IgD-negative memory B cell (primary cell): ENCODE measurements at regions not wholly inside any gene's neighbourhood (a gene's known extent, or its start where the extent isn't known, plus 50 kb on each side); places are given as distances from the start of the nearest gene placed in this dataset.
"Not testable (repeated sequence)": the region's sequence is repeated elsewhere in the genome, so short reads cannot be mapped to it uniquely, and the experiment has no call there.

Experiments used
- H3K27ac Mint-ChIP-seq, 3 donors: one replicate each; pipeline ENCODE4 v1.8.0; 2020 to 2022; ENCODE audit warnings: mild to moderate bottlenecking in 3 of 3, mixed read lengths in 3 of 3, moderate library complexity in 1 of 3
- H3K27me3 Mint-ChIP-seq: one replicate; pipeline ENCODE4 v1.8.0; 2021; ENCODE audit warnings: mixed read lengths
- H3K36me3 Mint-ChIP-seq: one replicate; pipeline ENCODE4 v1.8.0; 2020; ENCODE audit warnings: mild to moderate bottlenecking, mixed read lengths
- H3K4me1 Mint-ChIP-seq, 3 donors: one replicate each; pipeline ENCODE4 v1.8.0; 2020 to 2022; ENCODE audit warnings: mixed read lengths in 3 of 3, mild to moderate bottlenecking in 1 of 3
- H3K4me3 Mint-ChIP-seq, 4 donors: one replicate each; pipeline ENCODE4 v1.8.0; 2020 to 2022; ENCODE audit warnings: mild to moderate bottlenecking in 4 of 4, mixed read lengths in 4 of 4, moderate library complexity in 3 of 4
- H3K9me3 Mint-ChIP-seq, 3 donors: one replicate each; pipeline ENCODE4 v1.8.0; 2020 to 2021; ENCODE audit warnings: mixed read lengths in 3 of 3, mild to moderate bottlenecking in 1 of 3

DNA sequence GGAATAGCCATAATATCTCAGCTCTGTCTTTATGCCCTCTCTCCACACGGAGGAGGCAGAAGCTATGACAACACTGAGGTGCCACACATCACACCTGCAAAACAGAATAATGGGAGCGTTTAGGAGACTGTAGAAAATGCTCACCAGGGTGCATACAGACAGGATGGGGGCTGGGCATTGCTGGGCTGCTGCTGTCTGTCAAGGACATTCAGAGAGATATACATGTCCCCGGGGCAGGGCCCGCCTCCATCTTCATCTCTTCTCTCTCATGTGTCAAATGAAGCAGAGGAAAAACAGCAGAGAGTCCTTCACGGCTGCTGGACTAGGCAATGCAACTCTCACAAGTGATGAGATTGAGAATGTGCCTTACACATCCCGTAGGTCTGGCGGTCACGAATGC, 65.3 kb upstream of the DHRSX start:
- peaks cover 3% of the 10 kb centered on the region for H3K36me3 Mint-ChIP-seq
- H3K4me1 Mint-ChIP-seq, result no peaks in the 10 kb centered on the region
- peak overlapping the region in 1 of 4 donors; percentile 60 for H3K4me3 Mint-ChIP-seq
- peaks cover 0 to 4% (median 0%) of the 10 kb centered on the region in 3 donors for H3K9me3 Mint-ChIP-seq
- H3K27me3 Mint-ChIP-seq, result no peaks in the 10 kb centered on the region
- H3K27ac Mint-ChIP-seq, result no peak overlapping the region

DNA sequence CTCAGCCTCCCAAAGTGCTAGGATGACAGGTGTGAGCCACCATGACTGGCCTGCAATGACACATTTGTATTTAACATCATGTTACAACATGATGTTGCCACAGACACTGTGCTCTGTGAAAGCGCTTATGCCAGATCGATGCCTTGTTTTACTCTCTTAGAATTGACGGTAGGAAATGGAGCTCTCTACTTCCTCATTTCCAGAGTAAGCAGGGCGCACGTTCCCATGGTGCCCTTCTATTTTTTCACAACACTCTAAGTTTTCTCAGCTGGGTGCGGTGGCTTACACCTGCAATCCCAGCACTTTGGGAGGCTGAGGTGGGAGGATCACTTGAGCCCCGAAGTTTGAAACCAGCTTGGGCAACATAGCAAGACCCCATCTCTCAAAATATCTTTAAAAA, 60.7 kb upstream of the DHRSX start:
- Mint-ChIP-seq H3K27ac (no peak overlapping the region), H3K9me3 (peaks cover 0 to 4% (median 2%) of the 10 kb centered on the region in 3 donors), H3K36me3 (peaks cover 2% of the 10 kb centered on the region)

DNA sequence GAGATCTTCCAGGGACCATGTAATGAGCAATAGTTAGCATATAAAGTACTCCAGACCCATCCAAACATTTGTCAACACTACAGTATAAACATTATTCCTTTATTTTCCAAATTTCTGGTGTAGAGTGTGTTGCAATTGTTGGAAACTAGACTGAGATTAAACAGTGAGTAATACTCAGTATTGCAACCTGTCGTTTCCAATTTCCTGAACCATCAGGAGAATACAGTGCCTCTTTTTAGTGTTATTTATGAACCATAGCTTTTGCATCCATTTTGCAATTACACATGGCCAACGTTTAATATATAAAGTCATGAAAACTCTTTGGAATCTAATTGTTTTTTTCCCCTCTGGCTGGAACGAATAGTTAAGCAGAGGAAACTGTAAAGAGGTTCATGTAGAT, 58.3 kb upstream of the DHRSX start:
- H3K27me3 Mint-ChIP-seq, result peaks cover 19% of the 10 kb centered on the region
- peaks cover 4% of the 10 kb centered on the region for H3K36me3 Mint-ChIP-seq
- no peak overlapping the region for H3K4me3 Mint-ChIP-seq
- H3K9me3 Mint-ChIP-seq, result peaks cover 0 to 4% (median 2%) of the 10 kb centered on the region in 3 donors
- H3K4me1 Mint-ChIP-seq, result no peaks in the 10 kb centered on the region
- H3K27ac Mint-ChIP-seq, result no peak overlapping the region

More for the DNA sequence above, 60.7 kb upstream of the DHRSX start:
- Mint-ChIP-seq H3K27me3 (peaks cover 10% of the 10 kb centered on the region), H3K4me3 (no peak overlapping the region), H3K4me1 (no peaks in the 10 kb centered on the region)

DNA sequence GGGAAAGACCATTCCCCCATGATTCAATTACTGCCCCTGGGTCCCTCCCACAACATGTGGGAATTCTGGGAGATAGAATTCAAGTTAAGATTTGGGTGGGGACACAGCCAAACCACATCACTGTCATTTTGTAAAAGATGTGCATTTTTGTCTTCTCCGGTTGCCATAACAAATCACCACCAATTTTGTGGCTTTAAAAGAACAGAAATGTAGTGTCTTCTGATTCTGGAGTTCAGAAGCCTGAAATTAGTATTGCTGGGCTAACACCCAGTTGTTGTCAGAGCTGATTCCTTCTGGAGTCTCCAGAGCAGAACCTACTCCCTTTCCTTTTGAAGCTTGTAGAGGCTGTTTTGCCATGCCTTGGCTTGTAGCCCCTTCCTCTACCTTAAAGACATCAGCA, 54.1 kb upstream of the DHRSX start:
- no peaks in the 10 kb centered on the region for H3K4me1 Mint-ChIP-seq
- peaks cover 2% of the 10 kb centered on the region for H3K36me3 Mint-ChIP-seq
- no peak overlapping the region for H3K4me3 Mint-ChIP-seq
- peaks cover 0 to 4% (median 0%) of the 10 kb centered on the region in 3 donors for H3K9me3 Mint-ChIP-seq
- peaks cover 23% of the 10 kb centered on the region for H3K27me3 Mint-ChIP-seq
- no peak overlapping the region for H3K27ac Mint-ChIP-seq

DNA sequence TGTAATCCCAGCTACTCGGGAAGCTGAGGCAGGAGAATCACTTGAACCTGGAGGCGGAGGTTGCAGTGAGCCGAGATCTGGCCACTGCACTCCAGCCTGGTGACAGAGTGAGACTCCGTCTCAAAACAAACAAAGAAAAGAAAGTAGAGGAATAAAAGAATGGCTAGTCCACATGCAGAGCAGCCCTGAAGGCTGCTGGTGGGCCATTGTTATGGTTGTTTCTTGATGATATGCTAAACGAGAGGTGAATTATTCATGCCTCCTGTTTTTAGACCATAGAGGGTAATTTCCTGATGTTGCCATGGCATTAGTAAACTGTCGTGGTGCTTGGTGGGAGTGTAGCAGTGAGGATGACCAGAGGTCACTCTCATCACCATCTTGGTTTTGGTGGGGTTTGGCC, 53.3 kb upstream of the DHRSX start:
- peaks cover 23% of the 10 kb centered on the region for H3K27me3 Mint-ChIP-seq
- H3K9me3 Mint-ChIP-seq, H3K4me3 Mint-ChIP-seq, H3K36me3 Mint-ChIP-seq, H3K4me1 Mint-ChIP-seq: not testable (repeated sequence)
- H3K27ac Mint-ChIP-seq, result peak overlapping the region in 1 of 3 donors; percentile 51

DNA sequence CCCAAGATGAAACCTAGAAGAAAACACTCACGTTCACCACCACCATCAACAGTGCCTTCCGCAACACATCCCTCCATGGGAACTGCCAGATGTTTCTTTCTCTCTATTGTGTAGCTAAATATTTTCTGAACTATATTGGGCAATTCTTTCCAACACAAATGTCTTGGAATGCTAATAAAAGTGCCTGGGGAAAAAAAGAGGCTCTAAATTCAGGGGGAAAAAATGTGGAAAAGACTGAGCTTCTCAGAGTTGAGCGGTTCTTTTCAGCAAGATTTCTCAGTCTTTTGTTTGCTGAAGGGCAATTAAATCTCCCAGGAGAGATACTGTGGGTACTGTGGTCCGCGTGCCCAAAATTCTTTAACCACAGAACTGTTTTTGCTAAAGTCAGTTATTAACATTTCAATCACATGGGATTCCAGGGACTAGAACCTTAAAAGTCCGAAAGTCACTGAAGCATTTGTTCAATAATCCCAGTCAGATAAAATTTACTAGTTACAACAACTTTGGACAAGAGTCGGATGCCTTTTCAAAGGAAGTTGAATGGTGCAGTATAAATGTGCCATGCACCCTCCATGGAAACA, 51.9 kb upstream of the DHRSX start:
- Mint-ChIP-seq H3K27me3 (peaks cover 18% of the 10 kb centered on the region), H3K4me1 (no peaks in the 10 kb centered on the region)

DNA sequence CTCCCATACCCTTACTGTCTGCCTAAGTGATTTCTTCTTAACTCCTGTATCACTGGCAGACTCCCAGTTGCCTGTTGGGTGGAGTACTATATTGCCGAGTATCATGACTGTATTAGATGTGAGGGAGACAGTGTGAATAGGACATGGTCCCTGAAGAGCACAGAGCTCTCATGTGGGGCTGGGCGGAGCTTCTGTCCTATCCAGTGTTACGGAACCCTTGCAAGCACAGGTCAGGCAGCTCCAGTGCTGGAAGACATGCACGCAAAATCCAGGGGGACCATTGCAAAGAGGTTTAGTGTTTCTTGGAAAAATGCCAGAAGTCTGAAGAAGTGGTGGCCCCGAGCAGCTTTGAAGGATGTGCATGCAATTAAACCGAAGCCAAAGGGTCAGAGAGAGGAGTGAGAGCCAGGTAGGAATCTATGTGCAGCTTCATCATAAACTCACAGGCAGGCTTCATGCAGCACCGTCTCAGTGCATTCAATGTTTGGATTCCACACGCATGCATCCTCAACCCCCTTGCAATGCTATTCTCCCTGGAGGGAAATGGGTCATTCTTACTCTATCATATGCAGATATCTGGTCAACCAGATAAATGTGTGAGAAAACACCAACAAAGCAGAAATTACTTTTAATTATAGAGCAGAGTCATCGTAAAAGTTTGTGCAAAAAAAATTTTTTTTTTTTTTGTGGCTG, 49.7 kb upstream of the DHRSX start:
- peaks cover 2% of the 10 kb centered on the region for H3K36me3 Mint-ChIP-seq
- no peak overlapping the region for H3K27ac Mint-ChIP-seq
- no peaks in the 10 kb centered on the region for H3K4me1 Mint-ChIP-seq
- H3K4me3 Mint-ChIP-seq, result no peak overlapping the region
- H3K27me3 Mint-ChIP-seq, result peaks cover 15% of the 10 kb centered on the region
- peaks cover 1 to 8% (median 5%) of the 10 kb centered on the region in 3 donors for H3K9me3 Mint-ChIP-seq

More for the DNA sequence above, 51.9 kb upstream of the DHRSX start:
- Mint-ChIP-seq H3K36me3 (peaks cover 2% of the 10 kb centered on the region), H3K27ac (no peak overlapping the region), H3K9me3 (peaks cover 0 to 3% (median 0%) of the 10 kb centered on the region in 3 donors), H3K4me3 (no peak overlapping the region)
